KMS-11 (cell line): ENCODE measurements at regions not wholly inside any gene's neighbourhood (a gene's known extent, or its start where the extent isn't known, plus 50 kb on each side); places are given as distances from the start of the nearest gene placed in this dataset.

Experiments
- H2AFZ ChIP-seq: fragments of 200-600 bp; sonication (generic); 2 replicates; pipeline ENCODE4 v1.6.1; 2016; ENCODE audit warnings: antibody characterized with exemption, mixed run types, low read depth
- H3K27ac ChIP-seq: fragments of 200-600 bp; sonication (generic); 2 replicates; pipeline ENCODE4 v1.6.1; 2016; ENCODE audit warnings: mild to moderate bottlenecking, mixed run types
- H3K27me3 ChIP-seq: fragments of 200-600 bp; sonication (generic); 2 replicates; pipeline ENCODE4 v1.6.1; 2017; ENCODE audit warnings: mild to moderate bottlenecking, low read depth, mixed run types, moderate library complexity; ENCODE audit not compliant: insufficient read depth
- H3K36me3 ChIP-seq: fragments of 200-600 bp; sonication (generic); 2 replicates; pipeline ENCODE4 v1.6.1; 2017; ENCODE audit warnings: mild to moderate bottlenecking, mixed run types; ENCODE audit not compliant: insufficient read depth
- H3K4me1 ChIP-seq: fragments of 200-600 bp; sonication (generic); 2 replicates; pipeline ENCODE4 v1.6.1; 2016; ENCODE audit warnings: mild to moderate bottlenecking, low read depth, mixed run types; ENCODE audit not compliant: poor library complexity, severe bottlenecking
- H3K4me2 ChIP-seq: fragments of 200-600 bp; sonication (generic); 2 replicates; pipeline ENCODE4 v1.7.0; 2016; ENCODE audit warnings: mild to moderate bottlenecking, mixed run types
- H3K4me3 ChIP-seq: fragments of 200-600 bp; sonication (generic); IDR thresholded peaks from 2 replicates; pipeline ENCODE4 v1.6.1; 2017; ENCODE audit warnings: low read depth, low read length, mixed read lengths; ENCODE audit not compliant: insufficient read depth
- H3K79me2 ChIP-seq: fragments of 200-600 bp; sonication (generic); 2 replicates; pipeline ENCODE4 v1.6.1; 2016; ENCODE audit warnings: low read depth, mixed run types; ENCODE audit not compliant: insufficient read depth
- H3K9ac ChIP-seq: fragments of 200-600 bp; sonication (generic); 2 replicates; pipeline ENCODE4 v1.6.1; 2016; ENCODE audit warnings: mild to moderate bottlenecking, mixed run types
- H4K20me1 ChIP-seq: fragments of 200-600 bp; sonication (generic); 2 replicates; pipeline ENCODE4 v1.6.1; 2016; ENCODE audit warnings: mild to moderate bottlenecking, mixed run types; ENCODE audit not compliant: insufficient read depth
- CTCF ChIP-seq: fragments of 200-600 bp; sonication (generic); conservative IDR thresholded peaks from 2 replicates; pipeline ENCODE4 v1.6.1; 2017; ENCODE audit warnings: low read depth, mild to moderate bottlenecking, antibody characterized with exemption, low read length, moderate library complexity, mixed read lengths

GRCh38 chr6:90778417-90779203 is 191.7 kb upstream of the MAP3K7 start:
- Histone ChIP-seq H3K4me1 (no peaks in the 10 kb centered on the region), H2AFZ (no peak overlapping the region), H3K36me3 (no peaks in the 10 kb centered on the region), H3K4me2 (no peak overlapping the region), H3K27me3 (no peaks in the 10 kb centered on the region), H4K20me1 (no peaks in the 10 kb centered on the region), H3K27ac (no peak overlapping the region), H3K9ac (no peak overlapping the region), H3K79me2 (no peaks in the 10 kb centered on the region), H3K4me3 (no peak overlapping the region)
- no peak for TF ChIP-seq CTCF

GRCh38 chr6:90770778-90771177 is 183.9 kb upstream of the MAP3K7 start:
- Histone ChIP-seq H3K27ac (no peak overlapping the region), H2AFZ (no peak overlapping the region)

GRCh38 chr6:90765895-90766294 is 179.0 kb upstream of the MAP3K7 start:
- no peak overlapping the region for H3K4me2 ChIP-seq
- no peak overlapping the region for H3K4me3 ChIP-seq
- H3K9ac ChIP-seq, result no peak overlapping the region
- no peak overlapping the region for H2AFZ ChIP-seq
- no peak overlapping the region for H3K27ac ChIP-seq
- no peaks in the 10 kb centered on the region for H3K27me3 ChIP-seq
- H4K20me1 ChIP-seq, result no peaks in the 10 kb centered on the region
- H3K36me3 ChIP-seq, result no peaks in the 10 kb centered on the region
- H3K79me2 ChIP-seq, result no peaks in the 10 kb centered on the region
- no peak for TF ChIP-seq CTCF
- H3K4me1 ChIP-seq, result no peaks in the 10 kb centered on the region

More at GRCh38 chr6:90770778-90771177, 183.9 kb upstream of the MAP3K7 start:
- no peaks in the 10 kb centered on the region for H3K27me3 ChIP-seq
- H3K4me2 ChIP-seq, result no peak overlapping the region
- H3K4me3 ChIP-seq, result no peak overlapping the region
- no peaks in the 10 kb centered on the region for H3K79me2 ChIP-seq
- no peak overlapping the region for H3K9ac ChIP-seq
- H4K20me1 ChIP-seq, result no peaks in the 10 kb centered on the region
- no peak for TF ChIP-seq CTCF
- H3K36me3 ChIP-seq, result no peaks in the 10 kb centered on the region
- H3K4me1 ChIP-seq, result no peaks in the 10 kb centered on the region

GRCh38 chr6:90765491-90765890 is 178.6 kb upstream of the MAP3K7 start:
- no peaks in the 10 kb centered on the region for H3K79me2 ChIP-seq
- H3K36me3 ChIP-seq, result no peaks in the 10 kb centered on the region
- no peak overlapping the region for H3K4me3 ChIP-seq
- no peaks in the 10 kb centered on the region for H4K20me1 ChIP-seq
- H3K27ac ChIP-seq, result no peak overlapping the region
- H2AFZ ChIP-seq, result no peak overlapping the region
- H3K4me1 ChIP-seq, result no peaks in the 10 kb centered on the region
- H3K9ac ChIP-seq, result no peak overlapping the region
- H3K27me3 ChIP-seq, result no peaks in the 10 kb centered on the region
- no peak overlapping the region for H3K4me2 ChIP-seq
- no peak for TF ChIP-seq CTCF
